Uterus (tissue), 2 donors: ENCODE measurements at regions not wholly inside any gene's neighbourhood (a gene's known extent, or its start where the extent isn't known, plus 50 kb on each side); places are given as distances from the start of the nearest gene placed in this dataset.

Source experiments
- POLR2A ChIP-seq, 2 donors: fragments of 450-650 bp; IDR thresholded peaks; one replicate each; pipeline ENCODE4 v1.6.1; 2016; ENCODE audit warnings: antibody characterized with exemption in 2 of 2, mild to moderate bottlenecking in 1 of 2, moderate library complexity in 1 of 2
- TF ChIP-seq, protein P1 (sequence below), 4 experiments: fragments of 200-600 bp in 2 of 4; fragments of 450-650 bp in 2 of 4; sonication (generic) in 2 of 4; IDR thresholded peaks; one replicate each; pipeline ENCODE4 v1.5.1; 2016 to 2019; ENCODE audit warnings: antibody characterized with exemption in 4 of 4, mild to moderate bottlenecking in 2 of 4, moderate library complexity in 1 of 4

DNA sequence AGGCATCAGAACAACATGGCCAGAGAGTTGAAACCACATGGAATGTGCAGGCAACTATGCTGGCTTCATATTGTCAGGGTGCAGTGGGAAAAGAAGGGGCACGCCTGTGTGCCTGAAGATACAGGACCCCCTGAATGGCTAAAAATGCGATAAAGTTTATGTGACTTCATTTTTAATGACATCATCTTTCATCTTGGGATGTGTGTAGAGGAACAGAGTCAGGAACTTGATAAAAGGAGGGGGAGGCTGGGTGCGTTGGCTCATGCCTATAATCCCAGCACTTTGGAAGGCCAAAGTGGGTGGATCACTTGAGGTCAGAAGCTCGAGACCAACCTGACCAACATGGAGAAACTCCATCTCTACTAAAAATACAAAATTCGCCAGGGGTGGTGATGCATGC lies 872.6 kb downstream of the TDRD15 start:
- no peak for TF ChIP-seq POLR2A (IDR thresholded peaks at IDR 0.05)
- TF ChIP-seq, protein P1, sequence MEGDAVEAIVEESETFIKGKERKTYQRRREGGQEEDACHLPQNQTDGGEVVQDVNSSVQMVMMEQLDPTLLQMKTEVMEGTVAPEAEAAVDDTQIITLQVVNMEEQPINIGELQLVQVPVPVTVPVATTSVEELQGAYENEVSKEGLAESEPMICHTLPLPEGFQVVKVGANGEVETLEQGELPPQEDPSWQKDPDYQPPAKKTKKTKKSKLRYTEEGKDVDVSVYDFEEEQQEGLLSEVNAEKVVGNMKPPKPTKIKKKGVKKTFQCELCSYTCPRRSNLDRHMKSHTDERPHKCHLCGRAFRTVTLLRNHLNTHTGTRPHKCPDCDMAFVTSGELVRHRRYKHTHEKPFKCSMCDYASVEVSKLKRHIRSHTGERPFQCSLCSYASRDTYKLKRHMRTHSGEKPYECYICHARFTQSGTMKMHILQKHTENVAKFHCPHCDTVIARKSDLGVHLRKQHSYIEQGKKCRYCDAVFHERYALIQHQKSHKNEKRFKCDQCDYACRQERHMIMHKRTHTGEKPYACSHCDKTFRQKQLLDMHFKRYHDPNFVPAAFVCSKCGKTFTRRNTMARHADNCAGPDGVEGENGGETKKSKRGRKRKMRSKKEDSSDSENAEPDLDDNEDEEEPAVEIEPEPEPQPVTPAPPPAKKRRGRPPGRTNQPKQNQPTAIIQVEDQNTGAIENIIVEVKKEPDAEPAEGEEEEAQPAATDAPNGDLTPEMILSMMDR (IDR thresholded peaks at IDR 0.05), result no peak
